Bronchial epithelial cell (primary cell): ENCODE measurements at regions not wholly inside any gene's neighbourhood (a gene's known extent, or its start where the extent isn't known, plus 50 kb on each side); places are given as distances from the start of the nearest gene placed in this dataset.

Experiments used
- DNase-seq: peaks from one replicate; pipeline ENCODE4 v3.0.0-alpha.2; 2010; ENCODE audit warnings: low read depth
- FAIRE-seq: peaks from 2 replicates; lab custom pipeline; 2011; peaks lifted over from hg19 to GRCh38; lab: Jason Lieb, UNC
- H3K27me3 ChIP-seq: 2 replicates; pipeline ENCODE4 v1.5.1; 2011; ENCODE audit warnings: low read length; ENCODE audit not compliant: control insufficient read depth, insufficient read depth
- H3K36me3 ChIP-seq: 2 replicates; pipeline ENCODE4 v1.5.1; 2011; ENCODE audit warnings: low read length; ENCODE audit not compliant: control insufficient read depth, insufficient read depth
- H3K4me3 ChIP-seq: 2 replicates; pipeline ENCODE4 v1.5.1; 2011; ENCODE audit warnings: mild to moderate bottlenecking, low read depth, low read length, control low read depth
- TF ChIP-seq, protein P1 (sequence below): IDR thresholded peaks from 2 replicates; pipeline ENCODE4 v1.5.1; 2011; ENCODE audit warnings: mild to moderate bottlenecking, moderate library complexity, low read length, control low read depth, inconsistent platforms; ENCODE audit not compliant: insufficient read depth, severe bottlenecking

DNA sequence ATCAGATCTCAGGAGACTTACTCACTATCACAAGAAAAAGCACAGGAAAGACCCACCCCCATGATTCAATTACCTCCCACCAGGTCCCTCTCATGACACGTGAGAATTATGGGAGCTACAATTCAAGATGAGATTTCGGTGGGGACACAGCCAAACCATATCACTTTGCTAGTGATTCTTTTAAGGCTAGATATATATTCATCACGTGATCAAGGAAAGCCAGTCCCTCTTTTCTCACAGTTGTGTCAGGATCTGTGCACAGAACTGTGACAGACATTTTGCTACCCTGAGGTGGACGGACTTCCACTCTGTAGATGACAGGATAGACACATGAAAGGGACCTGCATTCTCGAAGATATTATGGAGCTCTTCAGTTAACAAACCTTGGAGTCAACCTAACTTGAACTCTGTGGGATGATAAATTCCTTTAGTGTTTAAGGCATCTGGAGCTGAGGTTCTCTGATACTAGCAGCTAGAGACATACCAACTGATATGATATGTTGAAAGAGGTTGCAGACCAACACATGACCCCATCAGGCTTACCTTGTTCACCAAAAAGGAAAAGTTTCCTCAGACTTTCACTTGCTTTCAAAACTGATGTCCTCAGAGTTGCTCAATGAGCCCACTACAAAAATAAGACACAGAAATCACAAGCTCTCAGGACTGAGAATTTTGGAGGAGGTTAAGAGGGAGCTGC, 66.3 kb upstream of the SCG2 start:
- no peaks in the 10 kb centered on the region for H3K27me3 ChIP-seq
- TF ChIP-seq, protein P1, sequence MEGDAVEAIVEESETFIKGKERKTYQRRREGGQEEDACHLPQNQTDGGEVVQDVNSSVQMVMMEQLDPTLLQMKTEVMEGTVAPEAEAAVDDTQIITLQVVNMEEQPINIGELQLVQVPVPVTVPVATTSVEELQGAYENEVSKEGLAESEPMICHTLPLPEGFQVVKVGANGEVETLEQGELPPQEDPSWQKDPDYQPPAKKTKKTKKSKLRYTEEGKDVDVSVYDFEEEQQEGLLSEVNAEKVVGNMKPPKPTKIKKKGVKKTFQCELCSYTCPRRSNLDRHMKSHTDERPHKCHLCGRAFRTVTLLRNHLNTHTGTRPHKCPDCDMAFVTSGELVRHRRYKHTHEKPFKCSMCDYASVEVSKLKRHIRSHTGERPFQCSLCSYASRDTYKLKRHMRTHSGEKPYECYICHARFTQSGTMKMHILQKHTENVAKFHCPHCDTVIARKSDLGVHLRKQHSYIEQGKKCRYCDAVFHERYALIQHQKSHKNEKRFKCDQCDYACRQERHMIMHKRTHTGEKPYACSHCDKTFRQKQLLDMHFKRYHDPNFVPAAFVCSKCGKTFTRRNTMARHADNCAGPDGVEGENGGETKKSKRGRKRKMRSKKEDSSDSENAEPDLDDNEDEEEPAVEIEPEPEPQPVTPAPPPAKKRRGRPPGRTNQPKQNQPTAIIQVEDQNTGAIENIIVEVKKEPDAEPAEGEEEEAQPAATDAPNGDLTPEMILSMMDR: no peak
- no peak for FAIRE-seq
- H3K4me3 ChIP-seq: no peak overlapping the region
- no peaks in the 10 kb centered on the region for H3K36me3 ChIP-seq
- no peak for DNase-seq

DNA sequence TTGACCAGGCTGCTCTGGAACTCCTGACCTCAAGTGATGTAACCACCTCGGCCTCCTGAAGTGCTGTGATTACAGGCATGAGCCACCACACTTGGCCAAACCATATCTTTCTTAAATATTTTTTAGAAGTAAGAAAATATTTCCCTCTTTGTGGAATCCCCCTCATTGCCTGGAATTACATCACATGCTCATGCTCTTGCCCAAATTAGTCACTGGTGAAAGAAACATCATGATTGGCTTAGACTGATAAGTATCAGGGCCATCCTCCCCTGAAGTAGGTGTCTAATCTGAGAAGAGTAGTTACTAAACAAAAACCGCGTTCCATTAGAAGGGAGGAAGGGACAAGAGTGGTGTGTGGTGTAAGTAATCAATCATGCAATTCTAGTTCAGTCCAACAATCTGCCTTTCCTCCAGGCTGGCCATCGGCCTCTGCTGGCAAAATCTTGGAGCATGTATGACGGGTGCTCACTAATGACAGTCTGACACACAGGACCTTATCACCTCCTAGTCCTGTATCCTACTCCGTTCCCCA, 52.3 kb upstream of the SCG2 start:
- H3K36me3 ChIP-seq: no peaks in the 10 kb centered on the region
- FAIRE-seq: no peak
- no peaks in the 10 kb centered on the region for H3K27me3 ChIP-seq
- no peak for DNase-seq
- TF ChIP-seq, protein P1: no peak
- H3K4me3 ChIP-seq: no peak overlapping the region

DNA sequence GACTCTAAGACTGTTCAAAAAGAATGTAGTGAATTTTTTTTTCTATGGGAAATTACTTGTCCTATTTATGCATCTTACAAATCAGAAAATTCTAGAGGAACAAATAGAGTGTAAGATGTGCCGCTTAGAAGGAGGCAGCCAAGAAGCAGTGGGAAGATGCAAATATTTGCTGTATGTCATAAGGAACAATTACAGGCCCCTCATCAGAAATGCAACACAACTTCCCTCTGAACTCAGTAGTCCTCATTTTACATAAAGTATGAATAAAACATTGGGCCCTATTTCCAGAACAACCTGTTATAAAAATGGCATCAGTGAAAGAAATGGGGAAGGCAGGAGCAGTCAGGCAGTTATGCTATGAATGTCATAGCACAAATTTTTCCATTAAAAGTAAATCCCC, 50.7 kb upstream of the SCG2 start:
- DNase-seq: no peak
- FAIRE-seq: no peak
- Histone ChIP-seq H3K27me3 (no peaks in the 10 kb centered on the region), H3K4me3 (no peak overlapping the region), H3K36me3 (no peaks in the 10 kb centered on the region)
- TF ChIP-seq, protein P1: no peak

DNA sequence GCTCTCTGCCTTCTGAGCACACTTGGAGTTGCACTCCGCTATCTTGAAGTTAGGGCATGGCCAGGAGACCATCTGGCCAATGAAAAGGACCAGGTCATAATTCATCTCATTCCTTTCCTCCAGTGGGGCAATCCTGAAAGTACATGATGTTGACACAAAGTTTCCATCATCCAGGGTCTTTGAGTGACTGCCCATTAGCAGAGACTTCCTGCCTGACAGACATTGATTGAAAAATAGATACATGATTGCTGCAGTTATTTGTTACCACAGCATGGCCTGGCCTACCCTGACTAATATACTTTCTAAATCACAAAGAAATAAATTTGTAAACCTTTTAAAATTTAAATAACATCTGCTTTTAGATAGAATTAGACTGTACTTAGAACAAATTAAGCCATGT, 50.0 kb upstream of the SCG2 start:
- DNase-seq (no peak), FAIRE-seq (no peak)
- no peak overlapping the region for H3K4me3 ChIP-seq
- no peaks in the 10 kb centered on the region for H3K36me3 ChIP-seq
- TF ChIP-seq, protein P1: no peak
- no peaks in the 10 kb centered on the region for H3K27me3 ChIP-seq
